ENCODE measurements at regions not wholly inside any gene's neighbourhood (a gene's known extent, or its start where the extent isn't known, plus 50 kb on each side); places are given as distances from the start of the nearest gene placed in this dataset.
"Not testable (repeated sequence)": the region's sequence is repeated elsewhere in the genome, so short reads cannot be mapped to it uniquely, and the experiment has no call there.

- H2AFZ ChIP-seq (ENCODE audit: low read length); H3K18ac ChIP-seq (ENCODE audit: low read length); H2BK12ac ChIP-seq (ENCODE audit: low read length); H3K23ac ChIP-seq (ENCODE audit: low read depth, low read length, poor library complexity); H3K14ac ChIP-seq (ENCODE audit: low read length); H4K8ac ChIP-seq (ENCODE audit: low read depth, low read length); H3K79me1 ChIP-seq (ENCODE audit: low read depth, low read length); DNase-seq (ENCODE audit: low spot score); H3K4me2 ChIP-seq (ENCODE audit: insufficient read depth, low read length, poor library complexity, severe bottlenecking); H3K9me3 ChIP-seq (replicated peaks in 1 of 2; ENCODE audit: control insufficient read depth in 2 of 2, insufficient read depth in 1 of 2, low read depth in 1 of 2, low read length in 2 of 2); H3K27ac ChIP-seq (replicated peaks; ENCODE audit: low read length); H3K36me3 ChIP-seq (replicated peaks in 1 of 2; ENCODE audit: control insufficient read depth in 2 of 2, insufficient read depth in 2 of 2, low read length in 2 of 2); H3K4me1 ChIP-seq (ENCODE audit: control insufficient read depth in 2 of 2, insufficient read depth in 1 of 2, low read depth in 1 of 2, low read length in 2 of 2); H3K9ac ChIP-seq (ENCODE audit: low read depth, low read length, poor library complexity); H2BK15ac ChIP-seq (ENCODE audit: low read length); H4K91ac ChIP-seq (ENCODE audit: low read depth, low read length, poor library complexity); H3K4me3 ChIP-seq (ENCODE audit: low read length in 2 of 2); H2BK120ac ChIP-seq (ENCODE audit: low read depth, low read length); H2AK5ac ChIP-seq (ENCODE audit: low read depth, low read length); H3K4ac ChIP-seq (ENCODE audit: low read length); H2BK5ac ChIP-seq (ENCODE audit: low read length); H3K27me3 ChIP-seq (ENCODE audit: control insufficient read depth in 3 of 3, insufficient read depth in 3 of 3, low read depth in 1 of 3, low read length in 3 of 3): not testable (repeated sequence)
- no CpG with 5 or more reads among the region's 7 CpGs for WGBS, 2 donors (ENCODE audit: extremely low coverage in 2 of 2, insufficient read length in 2 of 2, insufficient replicate concordance in 1 of 2)
Observed at GRCh38 chr5:119987077-119987476, 357.7 kb downstream of the FAM170A start.

DNA sequence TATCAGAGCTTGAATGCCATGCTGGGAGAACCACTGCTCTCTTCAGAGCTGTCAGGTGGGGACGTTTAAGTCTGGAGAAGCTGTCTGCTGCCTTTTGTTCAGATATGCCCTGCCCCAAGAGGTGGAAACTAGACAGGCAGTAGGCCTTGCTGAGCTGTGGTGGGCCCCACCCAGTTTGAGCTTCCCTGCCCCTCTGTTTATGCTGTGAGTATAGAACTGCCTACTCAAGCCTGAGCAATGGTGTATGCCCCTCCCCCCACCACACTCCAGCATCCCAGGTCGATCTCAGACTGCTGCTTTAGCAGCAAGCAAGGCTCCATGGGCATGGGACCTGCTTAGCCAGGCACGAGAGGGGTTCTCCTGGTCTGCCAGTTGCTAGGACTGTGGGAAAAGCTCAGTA lies 362.3 kb downstream of the FAM170A start:
- H3K14ac ChIP-seq (ENCODE audit: low read length) = no peak overlapping the region
- no peak overlapping the region for H4K8ac ChIP-seq (ENCODE audit: low read depth, low read length)
- H3K4me3 ChIP-seq (ENCODE audit: low read length in 2 of 2) = no peak overlapping the region
- no peak overlapping the region for H2AK5ac ChIP-seq (ENCODE audit: low read depth, low read length)
- no peak overlapping the region for H3K4ac ChIP-seq (ENCODE audit: low read length)
- H3K79me1 ChIP-seq (ENCODE audit: low read depth, low read length) = no peaks in the 10 kb centered on the region
- no peak overlapping the region for H3K4me2 ChIP-seq (ENCODE audit: insufficient read depth, low read length, poor library complexity, severe bottlenecking)
- no peak overlapping the region for H3K18ac ChIP-seq (ENCODE audit: low read length)
- no peak overlapping the region for H4K91ac ChIP-seq (ENCODE audit: low read depth, low read length, poor library complexity)
- no peaks in the 10 kb centered on the region for H3K36me3 ChIP-seq (replicated peaks in 1 of 2; ENCODE audit: control insufficient read depth in 2 of 2, insufficient read depth in 2 of 2, low read length in 2 of 2)
- no peak overlapping the region for H3K23ac ChIP-seq (ENCODE audit: low read depth, low read length, poor library complexity)
- no peak overlapping the region for H3K9ac ChIP-seq (ENCODE audit: low read depth, low read length, poor library complexity)
- H2BK5ac ChIP-seq (ENCODE audit: low read length) = no peak overlapping the region
- no peak overlapping the region for H2BK12ac ChIP-seq (ENCODE audit: low read length)
- H3K27me3 ChIP-seq (ENCODE audit: control insufficient read depth in 3 of 3, insufficient read depth in 3 of 3, low read depth in 1 of 3, low read length in 3 of 3) = no peaks in the 10 kb centered on the region
- H2BK15ac ChIP-seq (ENCODE audit: low read length) = no peak overlapping the region
- no CpG with 5 or more reads among the region's 3 CpGs for WGBS, 2 donors (ENCODE audit: extremely low coverage in 2 of 2, insufficient read length in 2 of 2, insufficient replicate concordance in 1 of 2)
- DNase-seq (ENCODE audit: low spot score) = no peak
- H2BK120ac ChIP-seq (ENCODE audit: low read depth, low read length) = peak overlapping the region; percentile 56
- no peaks in the 10 kb centered on the region for H3K4me1 ChIP-seq (ENCODE audit: control insufficient read depth in 2 of 2, insufficient read depth in 1 of 2, low read depth in 1 of 2, low read length in 2 of 2)
- no peak overlapping the region for H2AFZ ChIP-seq (ENCODE audit: low read length)
- no peaks in the 10 kb centered on the region for H3K9me3 ChIP-seq (replicated peaks in 1 of 2; ENCODE audit: control insufficient read depth in 2 of 2, insufficient read depth in 1 of 2, low read depth in 1 of 2, low read length in 2 of 2)
- no peak overlapping the region for H3K27ac ChIP-seq (replicated peaks; ENCODE audit: low read length)

GRCh38 chr5:119996128-119996527 lies 366.8 kb downstream of the FAM170A start:
- Histone ChIP-seq H3K4me2 (ENCODE audit: insufficient read depth, low read length, poor library complexity, severe bottlenecking) (no peak overlapping the region), H3K9ac (ENCODE audit: low read depth, low read length, poor library complexity) (no peak overlapping the region), H3K9me3 (replicated peaks in 1 of 2; ENCODE audit: control insufficient read depth in 2 of 2, insufficient read depth in 1 of 2, low read depth in 1 of 2, low read length in 2 of 2) (no peaks in the 10 kb centered on the region), H2BK15ac (ENCODE audit: low read length) (no peak overlapping the region), H2BK120ac (ENCODE audit: low read depth, low read length) (no peak overlapping the region), H3K4ac (ENCODE audit: low read length) (no peak overlapping the region), H3K4me1 (ENCODE audit: control insufficient read depth in 2 of 2, insufficient read depth in 1 of 2, low read depth in 1 of 2, low read length in 2 of 2) (no peaks in the 10 kb centered on the region), H3K14ac (ENCODE audit: low read length) (no peak overlapping the region), H4K91ac (ENCODE audit: low read depth, low read length, poor library complexity) (no peak overlapping the region), H3K23ac (ENCODE audit: low read depth, low read length, poor library complexity) (no peak overlapping the region), H2BK12ac (ENCODE audit: low read length) (no peak overlapping the region), H2AFZ (ENCODE audit: low read length) (no peak overlapping the region), H3K4me3 (ENCODE audit: low read length in 2 of 2) (no peak overlapping the region), H3K27me3 (ENCODE audit: control insufficient read depth in 3 of 3, insufficient read depth in 3 of 3, low read depth in 1 of 3, low read length in 3 of 3) (no peaks in the 10 kb centered on the region), H3K36me3 (replicated peaks in 1 of 2; ENCODE audit: control insufficient read depth in 2 of 2, insufficient read depth in 2 of 2, low read length in 2 of 2) (no peaks in the 10 kb centered on the region), H3K27ac (replicated peaks; ENCODE audit: low read length) (no peak overlapping the region), H4K8ac (ENCODE audit: low read depth, low read length) (no peak overlapping the region), H3K18ac (ENCODE audit: low read length) (no peak overlapping the region), H2BK5ac (ENCODE audit: low read length) (no peak overlapping the region), H2AK5ac (ENCODE audit: low read depth, low read length) (no peak overlapping the region), H3K79me1 (ENCODE audit: low read depth, low read length) (no peaks in the 10 kb centered on the region)
- no peak for DNase-seq (ENCODE audit: low spot score)
- WGBS, 2 donors (ENCODE audit: extremely low coverage in 2 of 2, insufficient read length in 2 of 2, insufficient replicate concordance in 1 of 2) = no CpG with 5 or more reads among the region's 2 CpGs

DNA sequence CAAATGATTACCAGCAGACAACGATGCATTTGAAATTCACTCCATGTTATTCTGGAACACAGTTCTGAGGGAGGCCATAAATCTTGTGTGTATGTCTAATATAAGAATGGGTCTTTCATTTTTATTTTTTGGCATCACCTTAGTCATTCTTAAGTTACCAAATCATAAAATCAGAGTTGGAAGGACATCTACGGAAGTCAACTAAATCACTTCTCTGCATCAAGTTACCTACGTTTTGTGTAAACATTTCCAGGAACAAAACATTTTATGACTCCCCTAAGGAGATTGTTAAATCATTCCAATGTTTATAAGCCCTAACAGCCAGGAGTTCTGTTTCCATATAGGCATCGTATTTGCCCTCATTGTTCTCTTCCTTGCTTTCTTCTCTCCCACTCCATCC lies 378.2 kb downstream of the FAM170A start:
- no peaks in the 10 kb centered on the region for H3K4me1 ChIP-seq (ENCODE audit: control insufficient read depth in 2 of 2, insufficient read depth in 1 of 2, low read depth in 1 of 2, low read length in 2 of 2)
- H3K4ac ChIP-seq (ENCODE audit: low read length) = no peak overlapping the region
- no peak overlapping the region for H2AFZ ChIP-seq (ENCODE audit: low read length)
- no peak overlapping the region for H3K4me2 ChIP-seq (ENCODE audit: insufficient read depth, low read length, poor library complexity, severe bottlenecking)
- no peak for DNase-seq (ENCODE audit: low spot score)
- no peaks in the 10 kb centered on the region for H3K27me3 ChIP-seq (ENCODE audit: control insufficient read depth in 3 of 3, insufficient read depth in 3 of 3, low read depth in 1 of 3, low read length in 3 of 3)
- H3K36me3 ChIP-seq (replicated peaks in 1 of 2; ENCODE audit: control insufficient read depth in 2 of 2, insufficient read depth in 2 of 2, low read length in 2 of 2) = no peaks in the 10 kb centered on the region
- H3K27ac ChIP-seq (replicated peaks; ENCODE audit: low read length) = no peak overlapping the region
- H2AK5ac ChIP-seq (ENCODE audit: low read depth, low read length) = no peak overlapping the region
- no peak overlapping the region for H3K18ac ChIP-seq (ENCODE audit: low read length)
- H3K23ac ChIP-seq (ENCODE audit: low read depth, low read length, poor library complexity) = no peak overlapping the region
- H4K8ac ChIP-seq (ENCODE audit: low read depth, low read length) = no peak overlapping the region
- WGBS, 2 donors (ENCODE audit: extremely low coverage in 2 of 2, insufficient read length in 2 of 2, insufficient replicate concordance in 1 of 2) = no CpG with 5 or more reads among the region's 4 CpGs
- no peak overlapping the region for H2BK15ac ChIP-seq (ENCODE audit: low read length)
- H4K91ac ChIP-seq (ENCODE audit: low read depth, low read length, poor library complexity) = no peak overlapping the region
- no peaks in the 10 kb centered on the region for H3K79me1 ChIP-seq (ENCODE audit: low read depth, low read length)
- no peak overlapping the region for H3K9ac ChIP-seq (ENCODE audit: low read depth, low read length, poor library complexity)
- H3K9me3 ChIP-seq (replicated peaks in 1 of 2; ENCODE audit: control insufficient read depth in 2 of 2, insufficient read depth in 1 of 2, low read depth in 1 of 2, low read length in 2 of 2) = no peaks in the 10 kb centered on the region
- H3K14ac ChIP-seq (ENCODE audit: low read length) = no peak overlapping the region
- no peak overlapping the region for H3K4me3 ChIP-seq (ENCODE audit: low read length in 2 of 2)
- no peak overlapping the region for H2BK120ac ChIP-seq (ENCODE audit: low read depth, low read length)
- no peak overlapping the region for H2BK5ac ChIP-seq (ENCODE audit: low read length)
- H2BK12ac ChIP-seq (ENCODE audit: low read length) = no peak overlapping the region

All from neuronal stem cell (in vitro differentiated cells).